GM12878 (cell line): ENCODE measurements at regions not wholly inside any gene's neighbourhood (a gene's known extent, or its start where the extent isn't known, plus 50 kb on each side); places are given as distances from the start of the nearest gene placed in this dataset.

Experiments used
- ATAC-seq: fragments of 200-7000 bp; cut with Tn5 transposase; 3 replicates; pipeline ENCODE4 v1.9.1; 2020; ENCODE audit warnings: mild to moderate bottlenecking, moderate library complexity
- BruUV-seq: library from RNA; stranded (reverse); fragments of 400-500 nt; replicated peaks from 2 replicates; lab custom pipeline; 2021; lab: Mats Ljungman, UMichigan
- CTCF ChIA-PET: fragments of 300-600 bp; sonication (Branson Sonifier 250); formaldehyde crosslinking; extraction: SDS; loops from one replicate; lab custom pipeline; 2021; ENCODE audit warnings: inconsistent platforms; lab: Yijun Ruan, JAX
- POLR2A ChIA-PET: fragments of 350-600 bp; formaldehyde crosslinking; extraction: SDS; loops from one replicate; lab custom pipeline; 2021; ENCODE audit warnings: inconsistent platforms; lab: Charles Lee
- RAD21 ChIA-PET: fragments of 300-600 bp; sonication (Branson Sonifier 250); formaldehyde crosslinking; loops from one replicate; lab custom pipeline; 2023; ENCODE audit warnings: antibody characterized with exemption; ENCODE audit not compliant: unreplicated experiment; lab: Charles Lee
- SMC1A ChIA-PET: fragments of 300-600 bp; sonication (Branson Sonifier 250); formaldehyde crosslinking; loops from one replicate; lab custom pipeline; 2023; ENCODE audit not compliant: unreplicated experiment, uncharacterized antibody; lab: Charles Lee
- DNase-seq: peaks from one replicate; pipeline ENCODE4 v3.0.0-alpha.2; 2011; ENCODE audit warnings: low read depth, low spot score
- FAIRE-seq: peaks from 3 replicates; lab custom pipeline; 2011; peaks lifted over from hg19 to GRCh38; lab: Jason Lieb, UNC
- H2AFZ ChIP-seq: 2 replicates; pipeline ENCODE4 v1.6.0; 2011; ENCODE audit warnings: low read depth, low read length, control low read depth; ENCODE audit not compliant: control insufficient read depth
- H3K27ac ChIP-seq: 2 replicates; pipeline ENCODE4 v1.5.1; 2011; ENCODE audit warnings: control low read depth; ENCODE audit not compliant: control insufficient read depth, insufficient read depth
- H3K27me3 ChIP-seq, 2 experiments: replicated peaks in 1 of 2; 2 replicates each; pipeline versions ENCODE4 v1.6.0 to v1.6.1; 2011; ENCODE audit warnings: low read length in 1 of 2; ENCODE audit not compliant: control insufficient read depth in 2 of 2, insufficient read depth in 2 of 2
- H3K36me3 ChIP-seq, 2 experiments: 2 replicates each; pipeline ENCODE4 v1.5.1; 2011; ENCODE audit warnings: low read length in 1 of 2; ENCODE audit not compliant: control insufficient read depth in 2 of 2, insufficient read depth in 2 of 2
- H3K4me1 ChIP-seq: 2 replicates; pipeline ENCODE4 v1.6.1; 2011; ENCODE audit warnings: mild to moderate bottlenecking, low read length, moderate library complexity, mixed read lengths; ENCODE audit not compliant: control insufficient read depth, insufficient read depth
- H3K4me2 ChIP-seq: 2 replicates; pipeline ENCODE4 v1.6.0; 2011; ENCODE audit warnings: control low read depth; ENCODE audit not compliant: control insufficient read depth, insufficient read depth
- H3K4me3 ChIP-seq: fragments of 200-600 bp; sonication (generic); 2 replicates; pipeline ENCODE4 v1.5.1; 2016
- H3K79me2 ChIP-seq: 2 replicates; pipeline ENCODE4 v1.6.0; 2011; ENCODE audit warnings: low read length; ENCODE audit not compliant: control insufficient read depth, insufficient read depth
- H3K9ac ChIP-seq: 2 replicates; pipeline ENCODE4 v1.8.0; 2011; ENCODE audit warnings: low read length, control low read depth, mixed read lengths; ENCODE audit not compliant: control insufficient read depth, insufficient read depth
- H3K9me3 ChIP-seq: replicated peaks from 3 replicates; pipeline ENCODE4 v1.5.1; 2011; ENCODE audit warnings: mild to moderate bottlenecking, low read length; ENCODE audit not compliant: control insufficient read depth, insufficient read depth
- H4K20me1 ChIP-seq: 2 replicates; pipeline ENCODE4 v1.6.0; 2011; ENCODE audit not compliant: control insufficient read depth, insufficient read depth
- BCL11A ChIP-seq: IDR thresholded peaks from 2 replicates; pipeline ENCODE4 v1.6.1; 2011; ENCODE audit warnings: low read depth, low read length
- CHD2 ChIP-seq: IDR thresholded peaks from 2 replicates; pipeline ENCODE4 v1.6.1; 2011; ENCODE audit warnings: low read depth, low read length, improper control_type of control experiment, borderline replicate concordance
- CREM ChIP-seq: IDR thresholded peaks from 2 replicates; pipeline ENCODE4 v1.6.1; 2014; ENCODE audit warnings: antibody characterized with exemption, low read depth
- IRF4 ChIP-seq: IDR thresholded peaks from 2 replicates; pipeline ENCODE4 v1.6.1; 2011; ENCODE audit warnings: low read depth, low read length
- TAF1 ChIP-seq: IDR thresholded peaks from 2 replicates; pipeline ENCODE4 v1.6.1; 2011; ENCODE audit warnings: mild to moderate bottlenecking, low read depth, low read length, borderline replicate concordance
- WGBS: methylation state at CpG from one replicate; pipeline ENCODE4 v1.1.6; 2016; ENCODE audit warnings: low lambda C conversion rate; ENCODE audit not compliant: insufficient replicate concordance, insufficient coverage; ENCODE audit errors: missing lambda C conversion rate; 5-methylcytosine and 5-hydroxymethylcytosine counted together
- in situ Hi-C: fragments of 300-500 bp; cut with MboI; formaldehyde crosslinking; loops from 9 replicates; pipeline ENCODE4 v1.14.3; 2018; ENCODE audit warnings: mixed read lengths
- intact Hi-C: fragments of 100-400 bp; cut with micrococcal nuclease; formaldehyde crosslinking; loops from one replicate; pipeline ENCODE4 v1.14.2; 2022; ENCODE audit not compliant: unreplicated experiment
- TF ChIP-seq, protein P1 (sequence below): IDR thresholded peaks from 2 replicates; pipeline ENCODE4 v1.6.1; 2012; ENCODE audit warnings: improper control_type of control experiment, low read depth, low read length; ENCODE audit not compliant: insufficient replicate concordance

- Histone ChIP-seq H3K36me3 (no peaks in the 10 kb centered on the region), H3K27ac (no peak overlapping the region), H4K20me1 (no peaks in the 10 kb centered on the region), H3K9me3 (no peaks in the 10 kb centered on the region), H3K4me3 (no peak overlapping the region), H3K4me2 (no peak overlapping the region), H3K79me2 (no peaks in the 10 kb centered on the region), H3K9ac (no peak overlapping the region), H3K4me1 (no peaks in the 10 kb centered on the region), H2AFZ (no peak overlapping the region), H3K27me3 (no peaks in the 10 kb centered on the region)
- DNase-seq (no peak), FAIRE-seq (no peak), ATAC-seq (no peak)
- TF ChIP-seq, protein P1, sequence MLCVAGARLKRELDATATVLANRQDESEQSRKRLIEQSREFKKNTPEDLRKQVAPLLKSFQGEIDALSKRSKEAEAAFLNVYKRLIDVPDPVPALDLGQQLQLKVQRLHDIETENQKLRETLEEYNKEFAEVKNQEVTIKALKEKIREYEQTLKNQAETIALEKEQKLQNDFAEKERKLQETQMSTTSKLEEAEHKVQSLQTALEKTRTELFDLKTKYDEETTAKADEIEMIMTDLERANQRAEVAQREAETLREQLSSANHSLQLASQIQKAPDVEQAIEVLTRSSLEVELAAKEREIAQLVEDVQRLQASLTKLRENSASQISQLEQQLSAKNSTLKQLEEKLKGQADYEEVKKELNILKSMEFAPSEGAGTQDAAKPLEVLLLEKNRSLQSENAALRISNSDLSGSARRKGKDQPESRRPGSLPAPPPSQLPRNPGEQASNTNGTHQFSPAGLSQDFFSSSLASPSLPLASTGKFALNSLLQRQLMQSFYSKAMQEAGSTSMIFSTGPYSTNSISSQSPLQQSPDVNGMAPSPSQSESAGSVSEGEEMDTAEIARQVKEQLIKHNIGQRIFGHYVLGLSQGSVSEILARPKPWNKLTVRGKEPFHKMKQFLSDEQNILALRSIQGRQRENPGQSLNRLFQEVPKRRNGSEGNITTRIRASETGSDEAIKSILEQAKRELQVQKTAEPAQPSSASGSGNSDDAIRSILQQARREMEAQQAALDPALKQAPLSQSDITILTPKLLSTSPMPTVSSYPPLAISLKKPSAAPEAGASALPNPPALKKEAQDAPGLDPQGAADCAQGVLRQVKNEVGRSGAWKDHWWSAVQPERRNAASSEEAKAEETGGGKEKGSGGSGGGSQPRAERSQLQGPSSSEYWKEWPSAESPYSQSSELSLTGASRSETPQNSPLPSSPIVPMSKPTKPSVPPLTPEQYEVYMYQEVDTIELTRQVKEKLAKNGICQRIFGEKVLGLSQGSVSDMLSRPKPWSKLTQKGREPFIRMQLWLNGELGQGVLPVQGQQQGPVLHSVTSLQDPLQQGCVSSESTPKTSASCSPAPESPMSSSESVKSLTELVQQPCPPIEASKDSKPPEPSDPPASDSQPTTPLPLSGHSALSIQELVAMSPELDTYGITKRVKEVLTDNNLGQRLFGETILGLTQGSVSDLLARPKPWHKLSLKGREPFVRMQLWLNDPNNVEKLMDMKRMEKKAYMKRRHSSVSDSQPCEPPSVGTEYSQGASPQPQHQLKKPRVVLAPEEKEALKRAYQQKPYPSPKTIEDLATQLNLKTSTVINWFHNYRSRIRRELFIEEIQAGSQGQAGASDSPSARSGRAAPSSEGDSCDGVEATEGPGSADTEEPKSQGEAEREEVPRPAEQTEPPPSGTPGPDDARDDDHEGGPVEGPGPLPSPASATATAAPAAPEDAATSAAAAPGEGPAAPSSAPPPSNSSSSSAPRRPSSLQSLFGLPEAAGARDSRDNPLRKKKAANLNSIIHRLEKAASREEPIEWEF, result no peak
- TF ChIP-seq CHD2 (no peak), BCL11A (no peak), CREM (no peak), IRF4 (no peak), TAF1 (no peak)
- WGBS, result 46% methylated on average over 1 of the region's 1 CpG
- ChIA-PET SMC1A (no interaction called here), CTCF (no interaction called here), RAD21 (no interaction called here), POLR2A (no interaction called here)
- intact Hi-C loops (no loop called here), in situ Hi-C loops (no loop called here)
- no TSS peak for BruUV-seq
Observed at GRCh38 chr4:123843137-123843536, 446.5 kb downstream of the SPRY1 start.
